OCI-LY3 (cell line): ENCODE measurements at regions not wholly inside any gene's neighbourhood (a gene's known extent, or its start where the extent isn't known, plus 50 kb on each side); places are given as distances from the start of the nearest gene placed in this dataset.

Experiments used
- H2AFZ ChIP-seq: fragments of 200-600, 300-600 bp; shearing (Covaris generic); 2 replicates; pipeline ENCODE4 v1.6.0; 2014; ENCODE audit warnings: antibody characterized with exemption, low read depth, low read length
- H3K27ac ChIP-seq: fragments of 200-600, 300-600 bp; sonication (generic); 2 replicates; pipeline ENCODE4 v1.5.1; 2014; ENCODE audit warnings: mild to moderate bottlenecking, low read length, moderate library complexity, mixed read lengths
- H3K27me3 ChIP-seq: fragments of 200-600, 300-600 bp; sonication (generic); 2 replicates; pipeline ENCODE4 v1.6.1; 2014; ENCODE audit warnings: low read depth, low read length, mixed read lengths
- H3K36me3 ChIP-seq: fragments of 200-600, 300-600 bp; sonication (generic); replicated peaks from 2 replicates; pipeline ENCODE3; 2014; ENCODE audit warnings: low read depth, low read length, mixed read lengths
- H3K4me1 ChIP-seq: fragments of 300-600, 200-600 bp; sonication (generic); 2 replicates; pipeline ENCODE4 v1.6.1; 2014; ENCODE audit warnings: low read length, mixed read lengths
- H3K4me2 ChIP-seq: fragments of 200-600, 300-600 bp; sonication (generic); 2 replicates; pipeline ENCODE4 v1.6.1; 2014; ENCODE audit warnings: low read length, mixed read lengths
- H3K4me3 ChIP-seq: fragments of 300-600, 200-600 bp; sonication (generic); 2 replicates; pipeline ENCODE4 v1.5.1; 2014; ENCODE audit warnings: antibody characterized with exemption, mild to moderate bottlenecking, low read length, moderate library complexity
- H3K79me2 ChIP-seq: fragments of 300-600, 200-600 bp; shearing (Covaris generic); 2 replicates; pipeline ENCODE4 v1.6.1; 2014; ENCODE audit warnings: mild to moderate bottlenecking, low read length, mixed read lengths
- H3K9ac ChIP-seq: fragments of 300-600, 200-600 bp; shearing (Covaris generic); 2 replicates; pipeline ENCODE4 v1.6.0; 2014; ENCODE audit warnings: mild to moderate bottlenecking, low read length, moderate library complexity
- H3K9me3 ChIP-seq: fragments of 200-600, 300-600 bp; shearing (Covaris generic); 2 replicates; pipeline ENCODE4 v1.6.1; 2014; ENCODE audit warnings: low read length, mixed read lengths; ENCODE audit not compliant: insufficient read depth
- H4K20me1 ChIP-seq: fragments of 200-600, 300-600 bp; sonication (generic); 2 replicates; pipeline ENCODE4 v1.6.1; 2016; ENCODE audit warnings: low read length, mixed read lengths; ENCODE audit not compliant: insufficient read depth
- EZH2phosphoT487 ChIP-seq: fragments of 200-600 bp; shearing (Covaris generic); IDR thresholded peaks from 2 replicates; pipeline ENCODE4 v1.6.1; 2018; ENCODE audit warnings: antibody characterized with exemption, mixed run types, low read depth
- TF ChIP-seq, protein P1 (sequence below): fragments of 200-600, 300-600 bp; sonication (generic); IDR thresholded peaks from 2 replicates; pipeline ENCODE4 v1.5.1; 2014; ENCODE audit warnings: antibody characterized with exemption, low read length, low read depth

DNA sequence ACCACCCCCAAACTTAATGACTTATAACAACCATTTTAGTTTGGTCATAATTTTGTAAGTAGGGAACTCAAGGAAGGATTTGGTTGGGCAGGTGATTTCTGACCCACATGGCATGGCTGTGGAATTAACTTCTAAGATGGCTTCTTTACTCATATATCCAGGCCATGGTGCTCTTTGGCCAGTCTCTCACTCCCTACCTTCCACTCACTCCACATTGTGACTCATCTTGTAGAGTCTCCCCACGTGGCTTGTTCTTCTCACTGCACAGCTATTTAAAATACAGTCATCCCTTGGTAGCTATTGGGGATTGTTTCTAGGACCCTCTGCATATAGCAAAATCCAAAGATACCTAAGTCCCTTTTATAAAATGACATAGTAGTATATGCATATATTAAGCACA, 76.6 kb upstream of the MAST4 start:
- Histone ChIP-seq H3K9me3 (0 out of 2 replicates have a peak, but pooled peaks cover 5% of the 10 kb centered on the region), H3K4me1 (peaks cover 7% of the 10 kb centered on the region; the same call in 1 of the 2 replicates), H3K79me2 (no peaks in the 10 kb centered on the region), H2AFZ (no peak overlapping the region), H4K20me1 (no peaks in the 10 kb centered on the region), H3K27me3 (no peaks in the 10 kb centered on the region), H3K36me3 (no peaks in the 10 kb centered on the region), H3K4me2 (no peak overlapping the region), H3K4me3 (no peak overlapping the region), H3K9ac (no peak overlapping the region), H3K27ac (no peak overlapping the region)
- TF ChIP-seq EZH2phosphoT487: no peak
- TF ChIP-seq, protein P1, sequence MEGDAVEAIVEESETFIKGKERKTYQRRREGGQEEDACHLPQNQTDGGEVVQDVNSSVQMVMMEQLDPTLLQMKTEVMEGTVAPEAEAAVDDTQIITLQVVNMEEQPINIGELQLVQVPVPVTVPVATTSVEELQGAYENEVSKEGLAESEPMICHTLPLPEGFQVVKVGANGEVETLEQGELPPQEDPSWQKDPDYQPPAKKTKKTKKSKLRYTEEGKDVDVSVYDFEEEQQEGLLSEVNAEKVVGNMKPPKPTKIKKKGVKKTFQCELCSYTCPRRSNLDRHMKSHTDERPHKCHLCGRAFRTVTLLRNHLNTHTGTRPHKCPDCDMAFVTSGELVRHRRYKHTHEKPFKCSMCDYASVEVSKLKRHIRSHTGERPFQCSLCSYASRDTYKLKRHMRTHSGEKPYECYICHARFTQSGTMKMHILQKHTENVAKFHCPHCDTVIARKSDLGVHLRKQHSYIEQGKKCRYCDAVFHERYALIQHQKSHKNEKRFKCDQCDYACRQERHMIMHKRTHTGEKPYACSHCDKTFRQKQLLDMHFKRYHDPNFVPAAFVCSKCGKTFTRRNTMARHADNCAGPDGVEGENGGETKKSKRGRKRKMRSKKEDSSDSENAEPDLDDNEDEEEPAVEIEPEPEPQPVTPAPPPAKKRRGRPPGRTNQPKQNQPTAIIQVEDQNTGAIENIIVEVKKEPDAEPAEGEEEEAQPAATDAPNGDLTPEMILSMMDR: no peak

GRCh38 chr5:66520854-66521253, 75.3 kb upstream of the MAST4 start:
- H3K79me2 ChIP-seq: no peaks in the 10 kb centered on the region
- H3K27ac ChIP-seq: no peak overlapping the region
- H3K4me2 ChIP-seq: no peak overlapping the region
- H3K36me3 ChIP-seq: no peaks in the 10 kb centered on the region
- 0 out of 2 replicates have a peak, but pooled peaks cover 5% of the 10 kb centered on the region for H3K9me3 ChIP-seq
- no peaks in the 10 kb centered on the region for H4K20me1 ChIP-seq
- H3K27me3 ChIP-seq: no peaks in the 10 kb centered on the region
- H2AFZ ChIP-seq: no peak overlapping the region
- TF ChIP-seq EZH2phosphoT487: no peak
- H3K4me3 ChIP-seq: no peak overlapping the region
- no peak overlapping the region for H3K9ac ChIP-seq
- H3K4me1 ChIP-seq: no peaks in the 10 kb centered on the region

DNA sequence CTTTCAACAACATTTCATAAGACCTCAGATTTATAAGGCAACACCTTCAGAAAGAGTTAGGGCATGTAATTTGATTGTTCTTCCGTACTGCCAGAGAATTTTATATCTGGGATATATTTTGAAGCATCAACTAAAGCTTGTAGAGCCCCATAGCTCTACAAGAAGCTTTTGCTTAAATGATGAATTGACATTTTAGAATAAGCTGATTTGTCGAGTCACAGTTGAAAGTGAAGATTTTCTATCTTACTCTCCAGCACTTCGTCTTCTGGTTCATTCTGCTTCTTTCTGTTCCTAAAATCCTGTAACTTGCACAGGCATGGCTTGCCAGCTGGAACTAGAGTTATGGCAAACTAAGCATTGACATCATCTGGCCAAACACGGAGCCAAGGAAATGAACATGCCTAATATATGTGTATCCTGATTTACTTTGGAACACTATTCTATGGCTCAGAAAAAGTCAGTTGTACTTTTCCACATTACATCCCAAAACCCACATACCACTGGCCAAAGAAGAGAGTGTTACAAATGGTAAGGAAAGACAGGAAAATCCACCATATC, 68.6 kb upstream of the MAST4 start:
- Histone ChIP-seq H3K27ac (no peak overlapping the region), H2AFZ (no peak overlapping the region), H3K4me3 (no peak overlapping the region), H3K36me3 (no peaks in the 10 kb centered on the region), H3K4me1 (no peaks in the 10 kb centered on the region), H3K9me3 (no peaks in the 10 kb centered on the region), H4K20me1 (no peaks in the 10 kb centered on the region), H3K4me2 (no peak overlapping the region), H3K27me3 (peaks cover 3% of the 10 kb centered on the region; the same call in 1 of the 2 replicates), H3K79me2 (no peaks in the 10 kb centered on the region), H3K9ac (no peak overlapping the region)
- TF ChIP-seq, protein P1: no peak
- no peak for TF ChIP-seq EZH2phosphoT487

- Histone ChIP-seq H3K27ac (no peak overlapping the region), H3K36me3 (no peaks in the 10 kb centered on the region), H3K9me3 (no peaks in the 10 kb centered on the region), H3K27me3 (peaks cover 3% of the 10 kb centered on the region; the same call in 1 of the 2 replicates), H4K20me1 (no peaks in the 10 kb centered on the region), H3K9ac (no peak overlapping the region), H3K4me1 (no peaks in the 10 kb centered on the region), H3K4me2 (no peak overlapping the region), H3K4me3 (no peak overlapping the region), H2AFZ (no peak overlapping the region), H3K79me2 (no peaks in the 10 kb centered on the region)
- TF ChIP-seq, protein P1: no peak
- TF ChIP-seq EZH2phosphoT487: no peak
These were observed 67.0 kb upstream of the MAST4 start for GRCh38 chr5:66529182-66529581.
